ENCODE measurements at regions not wholly inside any gene's neighbourhood (a gene's known extent, or its start where the extent isn't known, plus 50 kb on each side); places are given as distances from the start of the nearest gene placed in this dataset.

GRCh38 chr2:149782572-149782971 lies 195.0 kb upstream of the MMADHC start (continued):
- no peak for TF ChIP-seq FOXM1 (IDR thresholded peaks at IDR 0.05; ENCODE audit: low read depth)
- no peak for TF ChIP-seq EZH2phosphoT487 (IDR thresholded peaks at IDR 0.05; ENCODE audit: borderline replicate concordance, low read depth)
- no peak for TF ChIP-seq FOXJ3 (CRISPR knock-in tag; IDR thresholded peaks at IDR 0.05)
- TF ChIP-seq MEF2A (IDR thresholded peaks at IDR 0.05; ENCODE audit: borderline replicate concordance, low read depth), result no peak
- TF ChIP-seq RFX5 (IDR thresholded peaks at IDR 0.05; ENCODE audit: low read length), result no peak

- POLR2A ChIA-PET, result no interaction called here
- no peak overlapping the region for H3K4me2 ChIP-seq
- no peaks in the 10 kb centered on the region for H3K9me2 ChIP-seq
- no peaks in the 10 kb centered on the region for H3K9me3 ChIP-seq
- H3K27me3 ChIP-seq (ENCODE audit: insufficient read depth), result no peaks in the 10 kb centered on the region
- H3K4me1 ChIP-seq (ENCODE audit: control insufficient read depth in 1 of 2, insufficient read depth in 2 of 2, low read depth in 1 of 2, low read length in 1 of 2), result no peaks in the 10 kb centered on the region
- 52% methylated on average over 1 of the region's 1 CpG for WGBS (ENCODE audit: low lambda C conversion rate)
- DNase-seq, result no peak
- no peaks in the 10 kb centered on the region for H4K20me1 ChIP-seq (ENCODE audit: insufficient read depth)
- TF ChIP-seq TAF1 (IDR thresholded peaks at IDR 0.05; ENCODE audit: borderline replicate concordance, low read depth, low read length) (no peak), MXI1 (IDR thresholded peaks at IDR 0.05; ENCODE audit: low read depth, low read length) (no peak), YY1 (IDR thresholded peaks at IDR 0.05; ENCODE audit: low read depth) (no peak), PBX3 (IDR thresholded peaks at IDR 0.05) (no peak), JUND (IDR thresholded peaks at IDR 0.05) (no peak), MAX (IDR thresholded peaks at IDR 0.05; ENCODE audit: low read depth) (no peak), NFIC (IDR thresholded peaks at IDR 0.05; ENCODE audit: borderline replicate concordance) (no peak), SIN3A (IDR thresholded peaks at IDR 0.05; ENCODE audit: borderline replicate concordance, low read depth, low read length) (no peak), USF2 (IDR thresholded peaks at IDR 0.05; ENCODE audit: borderline replicate concordance, low read depth, low read length) (no peak)
- H2AFZ ChIP-seq (ENCODE audit: low read depth), result no peak overlapping the region
- H3K9ac ChIP-seq, result no peak overlapping the region
- CTCF ChIA-PET, result interaction anchor here (1.5 kb wide), 1 partner anchor 18 kb away, joined by 4 read pairs; no protein-coding TSS in a partner anchor
- H3K79me2 ChIP-seq (ENCODE audit: insufficient read depth), result no peaks in the 10 kb centered on the region
- no peaks in the 10 kb centered on the region for H3K36me3 ChIP-seq (replicated peaks in 1 of 2; ENCODE audit: control insufficient read depth in 1 of 2, insufficient read depth in 2 of 2, low read length in 1 of 2)
- H3F3A ChIP-seq (replicated peaks; ENCODE audit: insufficient read depth), result no peaks in the 10 kb centered on the region
- no peak overlapping the region for H3K4me3 ChIP-seq (ENCODE audit: low read depth in 2 of 2, low read length in 1 of 2)
- H3K27ac ChIP-seq (ENCODE audit: low read depth in 2 of 2, low read length in 1 of 2), result no peak overlapping the region
Measured at GRCh38 chr2:149781263-149781808, 193.8 kb upstream of the MMADHC start.

GRCh38 chr2:149773006-149773405 lies 185.4 kb upstream of the MMADHC start:
- ChIA-PET POLR2A (no interaction called here), CTCF (no interaction called here)
- Histone ChIP-seq H3K36me3 (replicated peaks in 1 of 2; ENCODE audit: control insufficient read depth in 1 of 2, insufficient read depth in 2 of 2, low read length in 1 of 2) (no peaks in the 10 kb centered on the region), H3K4me1 (ENCODE audit: control insufficient read depth in 1 of 2, insufficient read depth in 2 of 2, low read depth in 1 of 2, low read length in 1 of 2) (peaks cover 0 to 2% of the 10 kb centered on the region in 2 experiments; a peak in 2 of 4 replicates), H3F3A (replicated peaks; ENCODE audit: insufficient read depth) (peaks cover under 1% of the 10 kb centered on the region), H3K9me3 (no peaks in the 10 kb centered on the region), H4K20me1 (ENCODE audit: insufficient read depth) (no peaks in the 10 kb centered on the region), H3K4me2 (no peak overlapping the region), H3K4me3 (ENCODE audit: low read depth in 2 of 2, low read length in 1 of 2) (no peak overlapping the region), H3K27me3 (ENCODE audit: insufficient read depth) (no peaks in the 10 kb centered on the region), H3K27ac (ENCODE audit: low read depth in 2 of 2, low read length in 1 of 2) (no peak overlapping the region), H3K79me2 (ENCODE audit: insufficient read depth) (no peaks in the 10 kb centered on the region), H3K9me2 (no peaks in the 10 kb centered on the region), H3K9ac (no peak overlapping the region), H2AFZ (ENCODE audit: low read depth) (no peak overlapping the region)
- no peak for DNase-seq
- WGBS (ENCODE audit: low lambda C conversion rate), result 91% methylated on average over 1 of the region's 1 CpG
- TF ChIP-seq PBX3 (IDR thresholded peaks at IDR 0.05) (no peak), SIN3A (IDR thresholded peaks at IDR 0.05; ENCODE audit: borderline replicate concordance, low read depth, low read length) (no peak), CTCF (IDR thresholded peaks at IDR 0.05) (no peak), GABPA (IDR thresholded peaks at IDR 0.05; ENCODE audit: low read depth) (no peak), REST (IDR thresholded peaks at IDR 0.05; ENCODE audit: low read depth, low read length) (no peak), TAF1 (IDR thresholded peaks at IDR 0.05; ENCODE audit: borderline replicate concordance, low read depth, low read length) (no peak)
